Muscle layer of colon (tissue), 2 donors: ENCODE measurements at regions not wholly inside any gene's neighbourhood (a gene's known extent, or its start where the extent isn't known, plus 50 kb on each side); places are given as distances from the start of the nearest gene placed in this dataset.

Source experiments
- H3K27ac ChIP-seq: one replicate; pipeline ENCODE4 v1.7.0; 2013; ENCODE audit warnings: low read depth, mild to moderate bottlenecking, low read length, moderate library complexity
- H3K27me3 ChIP-seq, 2 donors: one replicate each; pipeline ENCODE4 v1.7.0; 2013; ENCODE audit warnings: low read length in 2 of 2, mild to moderate bottlenecking in 2 of 2; ENCODE audit not compliant: insufficient read depth in 2 of 2, control insufficient read depth in 1 of 2
- H3K36me3 ChIP-seq: one replicate; pipeline ENCODE4 v1.7.0; 2013; ENCODE audit warnings: mild to moderate bottlenecking, low read length; ENCODE audit not compliant: insufficient read depth
- H3K4me1 ChIP-seq: one replicate; pipeline ENCODE4 v1.7.0; 2013; ENCODE audit warnings: mild to moderate bottlenecking, low read length; ENCODE audit not compliant: insufficient read depth
- H3K4me3 ChIP-seq, 2 donors: one replicate each; pipeline ENCODE4 v1.7.0; 2013; ENCODE audit warnings: low read length in 2 of 2, low read depth in 1 of 2, mild to moderate bottlenecking in 1 of 2, moderate library complexity in 1 of 2
- H3K9ac ChIP-seq: one replicate; pipeline ENCODE4 v1.7.0; 2013; ENCODE audit warnings: low read length
- H3K9me3 ChIP-seq: one replicate; pipeline ENCODE4 v1.7.0; 2013; ENCODE audit warnings: mild to moderate bottlenecking, low read length
- donor health status: abdominal sarcoma.
- donor health status: Adenocarcinoma of cecum.

DNA sequence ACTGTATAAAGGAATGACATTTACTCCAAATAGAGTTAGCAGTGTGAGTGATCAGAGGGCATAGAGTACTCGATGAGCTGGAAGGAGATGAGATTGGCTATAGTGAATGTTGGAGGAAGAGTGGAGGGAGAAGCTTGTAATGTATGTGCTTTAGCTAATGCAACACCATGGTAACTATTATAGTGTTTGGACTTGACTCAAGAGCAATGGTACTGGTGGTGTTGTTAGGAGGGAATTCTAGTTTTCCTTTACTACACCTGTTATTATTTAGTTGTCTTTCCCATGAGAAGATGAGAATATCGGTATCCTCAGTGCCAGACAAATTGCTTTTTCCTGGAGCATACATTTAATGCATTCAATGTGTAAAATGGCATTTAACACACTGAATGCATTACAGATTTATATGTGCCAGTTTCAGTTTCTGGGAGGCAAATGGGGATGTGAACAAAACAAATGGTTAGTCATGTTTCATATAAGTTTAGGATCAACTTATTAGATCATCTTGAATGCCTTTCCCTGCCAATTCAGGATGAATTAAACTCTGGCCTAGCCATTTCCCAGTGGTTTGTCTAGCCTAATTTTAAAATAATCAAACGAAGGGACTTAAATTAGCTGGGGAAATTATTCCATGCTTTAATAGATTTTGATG, 291.1 kb upstream of the ADAMTS5 start:
- Histone ChIP-seq H3K9ac (no peak overlapping the region), H3K36me3 (no peaks in the 10 kb centered on the region), H3K27ac (no peak overlapping the region)

DNA sequence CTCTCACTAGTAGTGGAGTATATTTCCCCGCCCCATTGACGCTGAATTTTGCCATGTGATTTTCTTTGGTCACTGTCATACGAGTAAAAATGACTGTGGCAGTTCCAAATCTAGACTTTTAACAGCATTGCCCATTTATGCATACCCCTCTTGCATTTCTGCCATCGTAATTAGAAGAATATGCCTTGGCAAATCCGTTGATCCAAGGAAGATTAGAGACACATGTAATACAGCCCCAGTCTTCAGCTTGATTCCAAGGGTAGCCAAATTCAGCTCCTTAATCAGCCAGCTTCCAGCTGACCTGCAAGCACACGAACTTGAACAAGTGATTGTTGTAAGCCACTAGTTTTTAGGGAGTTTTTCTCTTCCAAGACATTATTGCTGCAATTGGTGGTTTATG, 290.3 kb upstream of the ADAMTS5 start:
- no peaks in the 10 kb centered on the region for H3K27me3 ChIP-seq
- no peaks in the 10 kb centered on the region for H3K9me3 ChIP-seq
- no peak overlapping the region for H3K4me3 ChIP-seq
- no peaks in the 10 kb centered on the region for H3K4me1 ChIP-seq
- no peak overlapping the region for H3K27ac ChIP-seq
- no peak overlapping the region for H3K9ac ChIP-seq
- no peaks in the 10 kb centered on the region for H3K36me3 ChIP-seq

More for the DNA sequence above, 291.1 kb upstream of the ADAMTS5 start:
- Histone ChIP-seq H3K27me3 (no peaks in the 10 kb centered on the region), H3K9me3 (no peaks in the 10 kb centered on the region), H3K4me1 (no peaks in the 10 kb centered on the region), H3K4me3 (no peak overlapping the region)

DNA sequence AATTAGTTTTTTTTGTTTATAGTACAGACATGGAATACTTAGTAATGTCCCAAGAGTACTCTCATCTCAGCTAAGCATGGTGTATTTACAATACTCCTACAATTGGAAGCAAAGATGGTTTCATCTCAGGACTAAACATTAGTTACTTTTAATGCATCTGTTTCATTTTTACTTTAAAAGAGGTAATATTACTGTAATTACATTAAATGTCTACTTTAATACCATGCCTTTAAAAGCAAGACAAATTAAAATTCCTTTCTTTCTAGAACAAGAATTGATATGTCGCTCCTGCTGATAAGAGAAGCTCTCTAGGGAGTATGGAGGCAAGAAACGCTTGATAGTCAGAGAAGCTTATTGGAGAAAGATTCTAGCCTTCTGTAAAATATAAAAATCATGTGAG, 284.9 kb upstream of the ADAMTS5 start:
- no peak overlapping the region for H3K9ac ChIP-seq
- H3K4me3 ChIP-seq: no peak overlapping the region
- no peak overlapping the region for H3K27ac ChIP-seq
- no peaks in the 10 kb centered on the region for H3K36me3 ChIP-seq
- no peaks in the 10 kb centered on the region for H3K4me1 ChIP-seq
- H3K27me3 ChIP-seq: no peaks in the 10 kb centered on the region
- H3K9me3 ChIP-seq: no peaks in the 10 kb centered on the region

DNA sequence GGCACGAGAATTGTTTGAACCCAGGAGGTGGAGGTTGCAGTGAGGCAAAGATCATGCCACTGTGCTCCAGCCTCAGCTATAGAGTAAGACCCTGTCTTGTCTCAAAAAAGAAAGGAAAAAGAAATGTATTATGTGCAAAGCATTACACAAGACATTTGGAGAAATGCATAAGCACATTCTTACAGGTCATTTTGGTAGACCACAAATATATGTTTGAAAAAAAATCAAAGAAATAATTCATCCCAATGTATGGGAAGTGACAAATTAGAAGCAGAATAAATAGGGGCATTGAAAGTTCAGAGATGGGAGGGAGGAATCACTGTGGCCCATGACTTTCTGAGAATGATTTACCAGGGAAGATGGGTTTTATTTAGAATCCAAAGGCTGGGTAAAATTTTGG, 283.5 kb upstream of the ADAMTS5 start:
- Histone ChIP-seq H3K9ac (no peak overlapping the region), H3K27me3 (no peaks in the 10 kb centered on the region), H3K4me1 (no peaks in the 10 kb centered on the region), H3K36me3 (no peaks in the 10 kb centered on the region), H3K27ac (no peak overlapping the region), H3K9me3 (no peaks in the 10 kb centered on the region), H3K4me3 (no peak overlapping the region)

DNA sequence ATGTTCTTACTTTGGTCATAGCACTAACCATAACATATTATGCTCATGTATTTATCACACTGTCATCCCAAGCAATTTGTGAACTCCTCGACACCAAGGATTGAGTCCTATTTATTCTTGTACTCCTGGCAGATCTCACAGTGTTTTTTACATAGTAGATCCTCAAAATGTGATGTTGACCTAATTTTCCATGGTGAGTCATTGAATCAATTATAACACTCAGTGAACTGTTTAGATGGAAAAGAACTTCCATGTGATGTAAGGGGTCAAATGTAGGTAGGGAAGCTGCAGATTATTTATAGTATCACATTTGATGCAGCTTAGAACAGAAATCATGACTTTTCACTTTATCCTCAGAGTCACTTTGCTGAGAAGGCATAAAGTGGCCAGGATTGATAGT, 281.9 kb upstream of the ADAMTS5 start:
- Histone ChIP-seq H3K9me3 (no peaks in the 10 kb centered on the region), H3K9ac (no peak overlapping the region)

DNA sequence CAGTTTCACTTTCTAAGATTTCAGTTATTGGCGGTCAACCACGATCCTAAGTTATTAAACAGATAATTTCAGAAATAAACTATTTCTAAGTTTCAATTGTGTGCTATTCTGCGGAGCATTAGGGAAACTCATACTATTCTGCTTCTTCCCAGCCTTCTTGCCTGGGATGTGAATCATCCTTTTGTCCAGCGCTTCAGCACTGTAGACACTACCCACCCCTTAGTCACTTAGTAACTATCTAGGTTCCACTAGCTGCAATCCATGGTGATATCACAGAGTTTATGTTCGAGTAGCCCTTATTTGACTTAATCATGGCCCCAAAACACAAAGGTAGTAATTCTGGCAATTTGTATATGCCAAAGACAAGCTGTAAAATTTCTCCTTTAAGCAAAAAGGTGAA, 279.9 kb upstream of the ADAMTS5 start:
- Histone ChIP-seq H3K36me3 (no peaks in the 10 kb centered on the region), H3K27ac (no peak overlapping the region), H3K4me3 (no peak overlapping the region), H3K27me3 (no peaks in the 10 kb centered on the region), H3K9ac (no peak overlapping the region), H3K9me3 (no peaks in the 10 kb centered on the region), H3K4me1 (no peaks in the 10 kb centered on the region)

More for the DNA sequence above, 281.9 kb upstream of the ADAMTS5 start:
- Histone ChIP-seq H3K4me1 (no peaks in the 10 kb centered on the region), H3K36me3 (no peaks in the 10 kb centered on the region), H3K27me3 (no peaks in the 10 kb centered on the region), H3K4me3 (no peak overlapping the region), H3K27ac (no peak overlapping the region)

DNA sequence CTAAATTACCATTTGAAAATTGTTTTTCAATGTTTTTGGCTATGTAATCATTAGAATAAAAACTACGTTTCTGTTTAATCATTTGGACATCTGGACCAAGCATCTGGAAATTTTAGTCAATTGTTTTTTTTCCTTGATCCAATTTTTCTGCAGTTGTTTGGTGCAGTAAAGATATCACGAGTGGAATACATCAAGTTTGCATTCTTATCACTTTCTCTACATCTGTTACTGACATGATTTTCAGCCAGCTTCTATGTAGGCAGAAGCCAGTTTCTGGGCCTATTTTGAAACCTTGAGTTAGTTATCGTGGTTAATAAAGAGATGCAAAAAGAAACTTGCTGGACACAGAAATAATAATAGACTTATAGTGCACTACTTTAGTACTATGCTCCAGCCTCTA, 277.9 kb upstream of the ADAMTS5 start:
- no peaks in the 10 kb centered on the region for H3K4me1 ChIP-seq
- H3K27me3 ChIP-seq: no peaks in the 10 kb centered on the region
- H3K36me3 ChIP-seq: no peaks in the 10 kb centered on the region
- H3K9ac ChIP-seq: no peak overlapping the region
- H3K27ac ChIP-seq: no peak overlapping the region
- H3K4me3 ChIP-seq: no peak overlapping the region
- no peaks in the 10 kb centered on the region for H3K9me3 ChIP-seq

DNA sequence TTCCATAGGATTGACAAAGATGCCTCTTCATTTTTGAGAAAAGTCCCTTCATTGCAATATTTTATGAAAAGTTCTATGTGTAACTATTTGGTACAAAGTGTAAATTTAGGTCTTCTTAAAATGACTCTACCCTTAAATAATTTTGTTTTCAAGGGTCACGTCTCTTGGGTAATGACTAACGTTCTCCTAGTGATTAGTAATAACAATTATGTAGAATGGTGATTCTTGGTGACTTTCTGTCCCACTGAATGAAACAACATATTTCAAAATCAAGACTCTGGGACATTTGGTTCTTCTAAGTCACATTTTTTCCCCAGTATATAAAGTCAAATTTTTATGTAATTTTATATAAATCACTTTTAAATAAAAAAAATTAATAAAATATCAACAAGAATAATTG, 277.5 kb upstream of the ADAMTS5 start:
- no peak overlapping the region for H3K4me3 ChIP-seq
- H3K9ac ChIP-seq: no peak overlapping the region
- H3K36me3 ChIP-seq: no peaks in the 10 kb centered on the region
- no peaks in the 10 kb centered on the region for H3K4me1 ChIP-seq
- H3K9me3 ChIP-seq: no peaks in the 10 kb centered on the region
- no peak overlapping the region for H3K27ac ChIP-seq
- no peaks in the 10 kb centered on the region for H3K27me3 ChIP-seq

DNA sequence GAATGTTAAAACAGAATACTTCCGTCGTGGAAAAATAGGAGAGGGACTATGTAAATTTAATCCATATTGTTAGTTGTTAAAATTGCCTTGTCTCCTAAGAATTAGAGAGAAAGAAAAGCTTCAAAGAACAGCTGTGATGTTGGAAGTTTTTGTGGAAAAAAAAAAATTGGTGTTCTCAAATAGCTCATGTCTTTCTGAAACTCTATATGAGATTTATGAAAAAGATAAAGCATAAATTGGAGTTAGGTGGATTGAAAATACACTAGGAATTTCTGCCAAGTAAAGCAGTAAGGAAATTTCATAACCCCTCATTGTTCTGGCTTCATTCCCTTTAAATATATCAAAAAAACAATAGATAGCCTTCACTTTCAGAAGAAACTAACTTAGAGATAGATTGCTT, 274.0 kb upstream of the ADAMTS5 start:
- H3K9ac ChIP-seq: no peak overlapping the region
- H3K36me3 ChIP-seq: no peaks in the 10 kb centered on the region
- H3K9me3 ChIP-seq: no peaks in the 10 kb centered on the region
- no peak overlapping the region for H3K4me3 ChIP-seq
- H3K4me1 ChIP-seq: no peaks in the 10 kb centered on the region
- no peaks in the 10 kb centered on the region for H3K27me3 ChIP-seq
- no peak overlapping the region for H3K27ac ChIP-seq

DNA sequence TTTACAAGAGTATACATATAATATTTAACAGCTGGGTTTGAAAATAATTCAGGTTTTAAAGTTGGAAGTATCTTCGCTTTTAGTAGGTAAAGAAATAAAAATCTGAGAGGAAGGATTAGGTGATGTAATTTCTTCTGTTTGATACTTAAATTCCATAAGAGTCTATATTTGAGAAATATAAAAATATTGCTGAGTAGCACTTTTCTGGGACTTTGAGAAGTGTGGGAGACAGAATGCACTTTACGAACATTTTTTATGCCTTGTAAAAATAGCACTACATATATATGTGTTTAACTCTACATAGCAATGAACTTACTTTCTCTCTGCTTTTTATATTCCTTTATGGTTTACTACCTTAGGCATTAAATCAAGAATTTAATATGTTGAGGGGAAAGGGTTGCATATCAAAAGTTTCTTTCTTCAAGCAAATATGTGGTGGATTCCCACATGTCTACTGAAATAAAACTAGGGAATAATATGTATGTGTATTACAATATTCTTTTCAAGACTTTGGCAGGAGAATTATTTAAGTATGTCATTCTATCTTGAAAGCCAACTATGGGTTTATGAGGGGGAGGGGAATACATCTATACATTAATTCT, 266.7 kb upstream of the ADAMTS5 start:
- Histone ChIP-seq H3K4me3 (no peak overlapping the region), H3K9me3 (no peaks in the 10 kb centered on the region), H3K36me3 (no peaks in the 10 kb centered on the region)

DNA sequence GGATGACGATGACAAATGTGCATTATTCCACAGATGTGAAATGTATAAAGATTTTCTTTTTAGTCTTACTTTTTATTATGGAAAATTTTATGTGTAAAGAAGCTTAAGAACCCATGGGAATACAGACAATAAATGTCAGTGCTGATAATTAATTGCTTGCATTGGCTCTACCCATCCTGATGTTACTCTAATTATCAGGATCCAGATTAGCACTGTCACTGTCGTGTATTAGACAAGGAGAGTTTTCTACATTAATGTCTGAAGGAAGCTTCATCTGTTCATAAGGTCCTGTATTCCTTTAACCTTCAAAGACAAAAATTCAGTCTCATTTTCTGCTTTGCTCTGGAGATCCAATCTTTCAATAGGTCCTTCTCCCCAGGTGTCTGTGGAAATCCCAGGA, 259.1 kb upstream of the ADAMTS5 start:
- no peak overlapping the region for H3K4me3 ChIP-seq
- H3K9ac ChIP-seq: no peak overlapping the region
- no peak overlapping the region for H3K27ac ChIP-seq
- no peaks in the 10 kb centered on the region for H3K9me3 ChIP-seq
- no peaks in the 10 kb centered on the region for H3K36me3 ChIP-seq
- no peaks in the 10 kb centered on the region for H3K4me1 ChIP-seq
- H3K27me3 ChIP-seq: no peaks in the 10 kb centered on the region

More for the DNA sequence above, 266.7 kb upstream of the ADAMTS5 start:
- Histone ChIP-seq H3K27me3 (no peaks in the 10 kb centered on the region), H3K27ac (no peak overlapping the region), H3K4me1 (no peaks in the 10 kb centered on the region), H3K9ac (no peak overlapping the region)

DNA sequence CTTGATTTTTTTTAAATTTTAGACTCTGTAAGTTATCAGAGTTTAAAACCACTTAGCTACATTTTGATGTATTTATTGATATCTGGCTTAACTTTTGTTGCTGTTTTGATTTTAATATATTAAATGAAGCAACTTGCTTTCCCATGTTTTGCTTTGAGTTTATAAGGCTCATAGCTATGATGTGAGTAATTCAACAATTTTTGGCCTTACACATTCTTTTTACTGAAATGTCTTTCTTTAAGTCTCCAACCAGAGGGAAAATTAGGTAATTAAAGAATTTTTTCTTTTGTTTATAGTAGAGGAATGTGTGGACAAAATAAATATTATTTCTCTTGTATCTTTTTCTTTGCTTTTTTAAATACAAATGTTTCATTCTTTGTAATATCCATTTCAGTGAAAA, 258.3 kb upstream of the ADAMTS5 start:
- Histone ChIP-seq H3K9ac (no peak overlapping the region), H3K27ac (no peak overlapping the region), H3K9me3 (no peaks in the 10 kb centered on the region), H3K36me3 (no peaks in the 10 kb centered on the region), H3K4me1 (no peaks in the 10 kb centered on the region), H3K4me3 (no peak overlapping the region), H3K27me3 (no peaks in the 10 kb centered on the region)
